Fibroblast of the conjunctiva (primary cell): ENCODE measurements at regions not wholly inside any gene's neighbourhood (a gene's known extent, or its start where the extent isn't known, plus 50 kb on each side); places are given as distances from the start of the nearest gene placed in this dataset.

ENCODE experiments used
- DNase-seq: peaks from one replicate; pipeline ENCODE4 v3.0.0-alpha.2; 2010; ENCODE audit warnings: low read depth

DNA sequence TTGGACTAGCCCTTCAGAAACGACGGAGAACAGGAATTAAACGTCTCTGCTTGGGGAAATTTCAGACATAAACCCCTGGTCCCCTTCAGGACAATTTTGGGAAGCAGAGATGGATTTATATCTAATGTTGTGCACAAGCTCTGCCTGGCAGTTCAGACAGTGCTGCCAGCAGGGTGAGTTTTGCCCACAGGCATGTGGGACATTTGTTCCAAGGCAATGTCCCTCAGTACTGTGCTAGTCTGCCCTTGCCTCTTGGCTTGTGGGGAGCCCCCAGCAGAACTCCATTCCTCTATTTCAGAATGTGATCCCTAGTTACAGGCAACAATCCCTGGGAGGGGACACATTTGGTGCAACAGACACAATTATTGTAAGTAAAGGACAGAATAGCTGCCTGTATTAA is 76.5 kb upstream of the GPR12 start:
- DNase-seq = no peak

DNA sequence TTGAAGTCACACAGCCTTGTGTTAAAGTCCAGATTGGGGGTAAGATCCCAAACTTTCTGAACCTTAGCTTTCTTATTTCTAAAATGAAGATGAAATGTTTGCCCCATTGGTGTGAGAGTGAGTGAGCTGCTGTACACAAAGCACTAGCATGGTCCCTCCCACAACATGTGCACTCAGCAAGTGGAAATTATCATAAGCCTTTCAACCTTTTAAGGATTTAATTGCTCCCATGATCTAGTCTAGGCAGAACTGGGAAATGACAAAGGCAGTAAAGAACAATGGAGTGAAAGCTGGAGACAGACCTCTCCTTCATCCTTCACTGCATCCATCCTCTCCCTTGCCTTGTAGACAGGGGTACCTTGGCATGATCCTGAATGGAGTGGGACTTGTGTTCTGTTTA is 76.0 kb upstream of the GPR12 start:
- DNase-seq = no peak

GRCh38 chr13:26834646-26835045 is 74.1 kb upstream of the GPR12 start:
- no peak for DNase-seq

DNA sequence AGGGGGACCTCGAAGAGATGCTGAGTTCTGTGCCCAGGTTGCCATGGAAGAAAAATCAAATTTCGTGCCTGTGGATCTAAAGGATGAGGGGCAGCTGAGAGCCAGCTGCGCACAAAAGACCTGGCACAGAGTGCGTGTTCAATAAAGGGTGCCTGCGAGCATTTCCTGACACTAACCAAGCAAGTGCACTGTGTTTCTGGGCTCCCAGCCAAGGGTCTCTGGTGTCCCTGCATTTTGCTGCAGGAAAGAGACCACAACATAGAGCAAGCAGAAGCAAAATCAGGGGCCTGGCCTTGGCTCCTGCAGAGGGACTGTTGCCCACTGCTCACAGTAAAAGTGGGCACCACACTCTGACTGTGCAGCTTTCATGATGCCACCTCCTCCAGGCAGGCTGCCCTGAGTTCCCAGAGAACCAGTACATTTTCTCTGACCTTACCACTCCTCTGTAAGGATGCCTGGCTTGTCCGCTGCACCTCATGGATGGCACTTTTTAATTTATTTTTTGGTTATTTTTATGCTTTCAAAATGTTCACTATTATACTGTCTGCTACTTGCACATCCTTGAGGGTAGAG is 70.8 kb upstream of the GPR12 start:
- no peak for DNase-seq

GRCh38 chr13:26829716-26830115 is 69.1 kb upstream of the GPR12 start:
- DNase-seq = no peak

DNA sequence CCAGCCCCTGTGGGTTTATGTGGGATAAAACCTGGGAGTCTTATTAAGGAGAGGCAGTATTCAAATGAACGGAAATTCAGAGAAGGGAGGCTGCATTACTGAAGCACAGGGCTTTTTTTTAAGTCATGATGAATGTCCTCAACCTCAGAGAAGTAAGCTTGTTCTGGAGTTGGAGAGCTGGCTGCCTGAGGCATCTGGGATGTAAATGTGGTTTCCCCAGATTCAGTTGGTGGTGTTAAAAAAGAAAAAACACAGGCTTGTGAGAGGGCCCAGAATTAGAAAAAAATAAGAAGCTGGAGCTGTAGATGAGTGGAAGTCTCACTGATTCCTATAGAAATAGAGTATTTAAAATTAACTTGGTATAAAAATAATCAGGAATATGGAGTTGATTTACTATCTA is 64.0 kb upstream of the GPR12 start:
- no peak for DNase-seq

GRCh38 chr13:26822146-26822545 is 61.6 kb upstream of the GPR12 start:
- no peak for DNase-seq

DNA sequence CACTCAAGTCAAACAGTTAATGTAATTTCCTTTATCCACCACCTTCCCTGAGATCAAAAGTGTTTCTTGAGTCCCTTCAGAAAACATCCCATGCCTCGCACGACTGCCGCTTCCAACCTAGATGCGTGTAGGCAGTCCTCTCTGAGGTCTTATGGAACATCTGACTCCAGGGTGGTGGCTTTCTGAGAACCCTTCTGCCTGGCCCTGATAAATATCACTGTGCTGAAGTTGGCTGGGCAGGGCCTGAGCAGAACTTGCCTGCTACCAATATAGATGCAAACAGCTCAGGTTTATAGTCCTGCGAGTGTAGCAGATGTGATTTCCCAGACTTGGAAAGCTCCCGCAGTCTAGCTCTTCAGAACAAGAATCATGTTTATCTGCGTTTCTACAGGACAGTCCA is 61.1 kb upstream of the GPR12 start:
- DNase-seq = no peak

- no peak for DNase-seq
Measured at GRCh38 chr13:26820871-26821270, 60.3 kb upstream of the GPR12 start.

DNA sequence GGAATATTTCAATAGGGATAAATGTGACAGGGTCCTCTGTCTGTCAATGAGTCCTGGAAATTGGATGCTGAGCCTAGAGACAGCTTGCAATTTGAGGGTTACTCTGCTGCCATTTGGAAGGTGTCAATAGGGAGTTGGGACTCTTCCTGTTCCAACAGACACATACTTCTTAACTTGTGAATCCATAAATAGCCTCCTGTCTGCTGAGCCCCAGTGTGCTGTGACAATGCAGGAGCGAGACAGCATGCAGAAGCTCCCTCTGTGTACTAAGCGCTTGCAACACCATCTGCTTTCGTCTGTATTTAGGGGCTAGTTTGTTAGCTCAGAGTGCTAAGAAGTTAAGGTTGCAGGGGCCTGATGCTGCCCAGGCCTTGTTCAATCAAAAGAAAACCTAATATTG is 58.5 kb upstream of the GPR12 start:
- no peak for DNase-seq

- no peak for DNase-seq
Measured at GRCh38 chr13:26816881-26817280, 56.3 kb upstream of the GPR12 start.

- DNase-seq = no peak
Measured at GRCh38 chr13:26813980-26814348, 53.4 kb upstream of the GPR12 start.

GRCh38 chr13:26813321-26813979 is 52.9 kb upstream of the GPR12 start:
- DNase-seq = no peak

GRCh38 chr13:26811581-26811980 is 51.0 kb upstream of the GPR12 start:
- DNase-seq = no peak
